ENCODE measurements at regions not wholly inside any gene's neighbourhood (a gene's known extent, or its start where the extent isn't known, plus 50 kb on each side); places are given as distances from the start of the nearest gene placed in this dataset.
"Not testable (repeated sequence)": the region's sequence is repeated elsewhere in the genome, so short reads cannot be mapped to it uniquely, and the experiment has no call there.

DNA sequence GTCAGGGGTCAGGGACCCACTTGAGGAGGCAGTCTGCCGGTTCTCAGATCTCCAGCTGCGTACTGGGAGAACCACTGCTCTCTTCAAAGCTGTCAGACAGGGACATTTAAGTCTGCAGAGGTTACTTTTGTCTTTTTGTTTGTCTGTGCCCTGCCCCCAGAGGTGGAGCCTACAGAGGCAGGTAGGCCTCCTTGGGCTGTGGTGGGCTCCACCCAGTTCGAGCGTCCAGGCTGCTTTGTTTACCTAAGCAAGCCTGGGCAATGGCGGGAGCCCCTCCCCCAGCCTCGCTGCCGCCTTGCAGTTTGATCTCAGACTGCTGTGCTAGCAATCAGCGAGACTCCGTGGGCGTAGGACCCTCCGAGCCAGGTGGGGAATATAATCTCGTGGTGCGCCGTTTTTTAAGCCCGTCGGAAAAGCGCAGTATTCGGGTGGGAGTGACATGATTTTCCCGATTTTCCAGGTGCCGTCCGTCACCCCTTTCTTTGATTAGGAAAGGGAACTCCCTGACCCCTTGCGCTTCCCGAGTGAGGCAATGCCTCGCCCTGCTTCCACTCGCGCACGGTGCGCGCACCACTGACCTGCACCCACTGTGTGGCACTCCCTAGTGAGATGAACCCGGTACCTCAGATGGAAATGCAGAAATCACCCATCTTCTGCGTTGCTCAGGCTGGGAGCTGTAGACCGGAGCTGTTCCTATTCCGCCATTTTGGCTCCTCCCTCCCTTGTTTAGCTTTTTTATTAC, 268.6 kb upstream of the SATB1 start:
- not testable (repeated sequence) for TF ChIP-seq POLR2AphosphoS5, POLR2A (IDR thresholded peaks at IDR 0.05)
- TF ChIP-seq, protein P1, sequence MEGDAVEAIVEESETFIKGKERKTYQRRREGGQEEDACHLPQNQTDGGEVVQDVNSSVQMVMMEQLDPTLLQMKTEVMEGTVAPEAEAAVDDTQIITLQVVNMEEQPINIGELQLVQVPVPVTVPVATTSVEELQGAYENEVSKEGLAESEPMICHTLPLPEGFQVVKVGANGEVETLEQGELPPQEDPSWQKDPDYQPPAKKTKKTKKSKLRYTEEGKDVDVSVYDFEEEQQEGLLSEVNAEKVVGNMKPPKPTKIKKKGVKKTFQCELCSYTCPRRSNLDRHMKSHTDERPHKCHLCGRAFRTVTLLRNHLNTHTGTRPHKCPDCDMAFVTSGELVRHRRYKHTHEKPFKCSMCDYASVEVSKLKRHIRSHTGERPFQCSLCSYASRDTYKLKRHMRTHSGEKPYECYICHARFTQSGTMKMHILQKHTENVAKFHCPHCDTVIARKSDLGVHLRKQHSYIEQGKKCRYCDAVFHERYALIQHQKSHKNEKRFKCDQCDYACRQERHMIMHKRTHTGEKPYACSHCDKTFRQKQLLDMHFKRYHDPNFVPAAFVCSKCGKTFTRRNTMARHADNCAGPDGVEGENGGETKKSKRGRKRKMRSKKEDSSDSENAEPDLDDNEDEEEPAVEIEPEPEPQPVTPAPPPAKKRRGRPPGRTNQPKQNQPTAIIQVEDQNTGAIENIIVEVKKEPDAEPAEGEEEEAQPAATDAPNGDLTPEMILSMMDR (IDR thresholded peaks at IDR 0.05): not testable (repeated sequence)

All from sigmoid colon (tissue), 4 donors.